ENCODE measurements at regions not wholly inside any gene's neighbourhood (a gene's known extent, or its start where the extent isn't known, plus 50 kb on each side); places are given as distances from the start of the nearest gene placed in this dataset.

DNA sequence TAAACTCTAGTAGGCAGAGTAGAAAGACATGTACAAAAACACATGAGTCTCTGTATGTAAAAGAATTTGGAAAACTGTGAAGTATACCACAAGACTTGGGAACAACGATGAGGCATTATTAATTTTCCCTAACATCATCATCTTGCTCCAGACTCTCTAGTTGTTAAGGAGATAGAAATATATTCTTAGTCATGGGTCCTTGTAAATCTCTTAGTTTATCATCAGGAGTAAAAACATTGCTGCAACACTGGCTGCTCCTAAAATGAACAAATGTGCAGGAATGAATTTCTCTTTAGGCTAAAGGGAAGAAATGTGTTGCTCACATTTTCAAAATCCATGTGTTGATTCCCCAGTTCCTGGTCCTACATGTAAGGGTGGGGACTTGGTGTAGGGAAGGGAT is 384.6 kb downstream of the STIM2 start:
- H3K36me3 ChIP-seq (ENCODE audit: control insufficient read depth, insufficient read depth, low read length) = no peaks in the 10 kb centered on the region
- no peak for DNase-seq (ENCODE audit: extremely low read depth, insufficient read length)
- TF ChIP-seq, protein P1, sequence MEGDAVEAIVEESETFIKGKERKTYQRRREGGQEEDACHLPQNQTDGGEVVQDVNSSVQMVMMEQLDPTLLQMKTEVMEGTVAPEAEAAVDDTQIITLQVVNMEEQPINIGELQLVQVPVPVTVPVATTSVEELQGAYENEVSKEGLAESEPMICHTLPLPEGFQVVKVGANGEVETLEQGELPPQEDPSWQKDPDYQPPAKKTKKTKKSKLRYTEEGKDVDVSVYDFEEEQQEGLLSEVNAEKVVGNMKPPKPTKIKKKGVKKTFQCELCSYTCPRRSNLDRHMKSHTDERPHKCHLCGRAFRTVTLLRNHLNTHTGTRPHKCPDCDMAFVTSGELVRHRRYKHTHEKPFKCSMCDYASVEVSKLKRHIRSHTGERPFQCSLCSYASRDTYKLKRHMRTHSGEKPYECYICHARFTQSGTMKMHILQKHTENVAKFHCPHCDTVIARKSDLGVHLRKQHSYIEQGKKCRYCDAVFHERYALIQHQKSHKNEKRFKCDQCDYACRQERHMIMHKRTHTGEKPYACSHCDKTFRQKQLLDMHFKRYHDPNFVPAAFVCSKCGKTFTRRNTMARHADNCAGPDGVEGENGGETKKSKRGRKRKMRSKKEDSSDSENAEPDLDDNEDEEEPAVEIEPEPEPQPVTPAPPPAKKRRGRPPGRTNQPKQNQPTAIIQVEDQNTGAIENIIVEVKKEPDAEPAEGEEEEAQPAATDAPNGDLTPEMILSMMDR (IDR thresholded peaks at IDR 0.05; ENCODE audit: insufficient read depth, low read length, poor library complexity, severe bottlenecking) = no peak
- no peaks in the 10 kb centered on the region for H3K27me3 ChIP-seq (replicated peaks; ENCODE audit: control insufficient read depth, insufficient read depth, low read length)
- H3K4me3 ChIP-seq (replicated peaks; ENCODE audit: low read depth, low read length) = no peak overlapping the region

DNA sequence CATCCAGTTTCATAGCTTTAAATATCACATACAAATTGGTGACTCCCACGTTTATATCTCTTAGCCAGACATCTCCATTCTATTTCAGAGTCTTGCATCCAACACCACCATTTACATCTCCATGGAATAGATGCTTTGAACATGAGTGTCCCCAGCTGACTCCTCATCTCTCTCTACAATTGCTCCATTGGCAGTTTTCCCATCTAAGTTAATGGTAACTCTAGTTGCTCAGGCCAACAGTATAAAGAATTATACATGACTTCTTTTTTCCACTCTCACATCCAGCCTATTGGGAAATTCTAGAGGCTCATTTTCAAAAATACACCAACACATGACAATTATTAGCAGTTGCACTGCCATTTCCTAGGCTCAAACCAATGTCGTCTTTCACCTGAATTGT is 388.2 kb downstream of the STIM2 start:
- H3K4me3 ChIP-seq (replicated peaks; ENCODE audit: low read depth, low read length) = no peak overlapping the region
- TF ChIP-seq, protein P1 (IDR thresholded peaks at IDR 0.05; ENCODE audit: insufficient read depth, low read length, poor library complexity, severe bottlenecking) = no peak

DNA sequence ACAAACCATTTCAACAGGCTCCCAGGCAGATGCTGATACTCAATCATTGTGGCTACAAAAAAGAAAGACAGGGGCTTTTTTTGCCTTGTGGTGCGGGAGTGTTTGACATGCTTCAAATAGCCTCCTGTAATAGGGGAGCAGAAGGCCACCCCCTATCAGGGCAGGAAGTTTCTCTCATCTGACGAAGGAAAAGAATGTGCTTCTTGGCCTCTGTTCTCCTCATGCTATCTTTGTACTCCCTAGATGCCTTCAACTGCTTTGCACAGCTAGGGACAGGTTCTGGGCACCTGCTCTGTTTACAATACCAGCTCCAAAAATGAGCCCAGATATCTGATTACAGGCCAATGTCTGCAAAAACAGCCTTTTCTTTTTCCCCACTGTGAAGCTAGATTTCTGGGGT is 391.1 kb downstream of the STIM2 start:
- no peaks in the 10 kb centered on the region for H3K27me3 ChIP-seq (replicated peaks; ENCODE audit: control insufficient read depth, insufficient read depth, low read length)
- no peak for DNase-seq (ENCODE audit: extremely low read depth, insufficient read length)
- TF ChIP-seq, protein P1 (IDR thresholded peaks at IDR 0.05; ENCODE audit: insufficient read depth, low read length, poor library complexity, severe bottlenecking) = no peak
- H3K4me3 ChIP-seq (replicated peaks; ENCODE audit: low read depth, low read length) = no peak overlapping the region
- H3K36me3 ChIP-seq (ENCODE audit: control insufficient read depth, insufficient read depth, low read length) = no peaks in the 10 kb centered on the region

More for the DNA sequence above, 388.2 kb downstream of the STIM2 start:
- no peak for DNase-seq (ENCODE audit: extremely low read depth, insufficient read length)
- Histone ChIP-seq H3K27me3 (replicated peaks; ENCODE audit: control insufficient read depth, insufficient read depth, low read length) (no peaks in the 10 kb centered on the region), H3K36me3 (ENCODE audit: control insufficient read depth, insufficient read depth, low read length) (no peaks in the 10 kb centered on the region)

DNA sequence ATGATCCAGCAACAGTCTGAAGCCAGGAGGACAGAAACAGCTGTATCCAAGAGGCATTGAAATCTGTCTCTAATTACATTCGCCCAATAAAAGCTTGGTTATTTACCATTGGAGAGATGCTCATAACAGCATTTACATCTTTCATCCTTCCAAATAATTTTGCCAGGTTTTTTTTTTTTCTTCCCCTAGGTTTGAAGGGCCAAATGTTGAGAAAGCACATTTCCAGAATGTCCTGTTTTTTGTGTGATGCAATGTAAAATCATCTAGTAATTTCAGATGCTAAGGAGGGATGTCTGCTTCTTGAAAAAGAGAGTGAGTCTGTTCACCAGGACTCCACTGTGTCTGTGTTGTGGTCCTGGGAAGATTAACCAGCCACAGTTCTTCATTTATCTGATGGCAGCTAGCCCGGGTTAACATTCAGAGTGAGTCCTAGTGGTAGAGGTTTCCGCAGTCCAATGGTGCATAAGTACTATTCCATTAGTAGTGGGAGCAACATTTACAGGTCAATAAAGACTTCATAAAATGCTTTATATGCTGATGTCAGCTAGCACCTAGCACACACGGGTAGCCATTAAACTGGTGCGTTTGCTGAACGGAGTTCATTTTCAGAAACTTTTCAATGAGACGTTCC is 406.8 kb downstream of the STIM2 start:
- DNase-seq (ENCODE audit: extremely low read depth, insufficient read length) = no peak
- Histone ChIP-seq H3K27me3 (replicated peaks; ENCODE audit: control insufficient read depth, insufficient read depth, low read length) (no peaks in the 10 kb centered on the region), H3K36me3 (ENCODE audit: control insufficient read depth, insufficient read depth, low read length) (no peaks in the 10 kb centered on the region), H3K4me3 (replicated peaks; ENCODE audit: low read depth, low read length) (no peak overlapping the region)
- TF ChIP-seq, protein P1 (IDR thresholded peaks at IDR 0.05; ENCODE audit: insufficient read depth, low read length, poor library complexity, severe bottlenecking) = no peak

DNA sequence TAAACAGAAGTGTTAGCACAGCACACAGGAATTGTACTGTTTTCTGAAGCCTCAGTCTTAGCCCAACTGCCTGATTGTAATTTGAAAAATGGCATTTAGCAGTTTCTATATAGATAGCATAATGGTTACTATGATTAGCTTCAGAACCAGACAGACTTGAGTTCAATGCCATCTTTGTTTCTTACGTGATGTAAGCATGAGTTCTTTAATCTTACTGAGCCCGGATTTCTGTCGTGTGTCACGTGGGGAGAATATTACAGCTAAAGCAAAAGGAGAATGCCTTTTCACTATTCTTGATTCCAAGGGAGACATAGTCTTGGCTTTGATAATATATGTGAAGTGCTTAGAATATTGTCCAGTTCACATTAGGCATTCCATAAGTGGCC is 407.3 kb downstream of the STIM2 start:
- DNase-seq (ENCODE audit: extremely low read depth, insufficient read length) = no peak
- Histone ChIP-seq H3K27me3 (replicated peaks; ENCODE audit: control insufficient read depth, insufficient read depth, low read length) (no peaks in the 10 kb centered on the region), H3K4me3 (replicated peaks; ENCODE audit: low read depth, low read length) (no peak overlapping the region), H3K36me3 (ENCODE audit: control insufficient read depth, insufficient read depth, low read length) (no peaks in the 10 kb centered on the region)
- TF ChIP-seq, protein P1 (IDR thresholded peaks at IDR 0.05; ENCODE audit: insufficient read depth, low read length, poor library complexity, severe bottlenecking) = no peak

DNA sequence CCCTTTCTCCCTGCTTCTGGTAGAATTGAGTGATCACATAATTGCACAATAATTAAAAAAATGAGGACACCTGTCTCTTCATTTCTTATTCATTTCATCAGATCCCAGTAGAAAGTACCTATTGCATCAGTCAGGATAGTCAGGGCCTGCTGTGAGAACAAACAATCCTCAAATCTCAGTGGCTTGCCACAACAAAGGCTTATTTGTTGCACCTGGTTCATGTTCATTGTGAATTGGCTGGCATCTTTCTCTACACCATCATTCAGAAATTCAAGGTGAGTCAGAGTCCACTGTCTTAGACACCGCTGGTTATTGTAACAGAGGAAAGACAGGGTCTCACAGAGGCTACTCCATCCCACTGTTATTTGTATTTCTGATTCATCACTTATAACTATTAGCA is 409.8 kb downstream of the STIM2 start:
- no peaks in the 10 kb centered on the region for H3K27me3 ChIP-seq (replicated peaks; ENCODE audit: control insufficient read depth, insufficient read depth, low read length)
- H3K4me3 ChIP-seq (replicated peaks; ENCODE audit: low read depth, low read length) = no peak overlapping the region
- no peaks in the 10 kb centered on the region for H3K36me3 ChIP-seq (ENCODE audit: control insufficient read depth, insufficient read depth, low read length)
- TF ChIP-seq, protein P1 (IDR thresholded peaks at IDR 0.05; ENCODE audit: insufficient read depth, low read length, poor library complexity, severe bottlenecking) = no peak
- no peak for DNase-seq (ENCODE audit: extremely low read depth, insufficient read length)
